Smooth muscle cell (in vitro differentiated cells): ENCODE measurements at regions not wholly inside any gene's neighbourhood (a gene's known extent, or its start where the extent isn't known, plus 50 kb on each side); places are given as distances from the start of the nearest gene placed in this dataset.

Experiments
- DNase-seq: peaks from one replicate; lab custom pipeline; 2025; ENCODE audit not compliant: unreplicated experiment; lab: John Stamatoyannopoulos, UW
- H2AFZ ChIP-seq: fragments of 200-600 bp; sonication (generic); 2 replicates; pipeline ENCODE4 v1.6.0; 2016; ENCODE audit warnings: antibody characterized with exemption, low read depth, mild to moderate bottlenecking
- H3F3A ChIP-seq: fragments of 200-600 bp; sonication (generic); 2 replicates; pipeline ENCODE4 v1.6.0; 2017; ENCODE audit warnings: antibody characterized with exemption, low read depth
- H3K27ac ChIP-seq: fragments of 200-600 bp; sonication (generic); 2 replicates; pipeline ENCODE4 v1.5.1; 2016; ENCODE audit warnings: low read depth, mild to moderate bottlenecking
- H3K27me3 ChIP-seq: fragments of 200-600 bp; sonication (generic); 2 replicates; pipeline ENCODE4 v1.6.1; 2016; ENCODE audit warnings: low read depth, mild to moderate bottlenecking
- H3K36me3 ChIP-seq: fragments of 200-600 bp; sonication (generic); 2 replicates; pipeline ENCODE4 v1.5.1; 2016; ENCODE audit warnings: low read depth
- H3K4me1 ChIP-seq: fragments of 200-600 bp; sonication (generic); 2 replicates; pipeline ENCODE4 v1.5.1; 2016; ENCODE audit warnings: low read depth
- H3K4me2 ChIP-seq: fragments of 200-600 bp; sonication (generic); 2 replicates; pipeline ENCODE4 v1.6.0; 2016; ENCODE audit warnings: mild to moderate bottlenecking
- H3K4me3 ChIP-seq: fragments of 200-600 bp; sonication (generic); 2 replicates; pipeline ENCODE4 v1.5.1; 2016; ENCODE audit warnings: mild to moderate bottlenecking
- H3K79me2 ChIP-seq: fragments of 200-600 bp; sonication (generic); 2 replicates; pipeline ENCODE4 v1.6.0; 2016; ENCODE audit warnings: low read depth, mild to moderate bottlenecking
- H3K9ac ChIP-seq: fragments of 200-600 bp; sonication (generic); 2 replicates; pipeline ENCODE4 v1.6.0; 2016; ENCODE audit warnings: low read depth
- H3K9me3 ChIP-seq: fragments of 200-600 bp; sonication (generic); replicated peaks from 2 replicates; pipeline ENCODE4 v1.5.1; 2016; ENCODE audit warnings: low read depth
- H4K20me1 ChIP-seq: fragments of 200-600 bp; sonication (generic); 2 replicates; pipeline ENCODE4 v1.6.0; 2016; ENCODE audit warnings: low read depth
- whole genome bisulfite sequencing: methylation state at CpG from one replicate; pipeline ENCODE4 v1.1.7; 2016; ENCODE audit warnings: low lambda C conversion rate; 5-methylcytosine and 5-hydroxymethylcytosine counted together
- TF ChIP-seq, protein P1 (sequence below): fragments of 200-600 bp; sonication (generic); IDR thresholded peaks from 2 replicates; pipeline ENCODE4 v1.5.1; 2017; ENCODE audit warnings: borderline replicate concordance, mild to moderate bottlenecking, antibody characterized with exemption; ENCODE audit not compliant: insufficient read depth, poor library complexity, severe bottlenecking

DNA sequence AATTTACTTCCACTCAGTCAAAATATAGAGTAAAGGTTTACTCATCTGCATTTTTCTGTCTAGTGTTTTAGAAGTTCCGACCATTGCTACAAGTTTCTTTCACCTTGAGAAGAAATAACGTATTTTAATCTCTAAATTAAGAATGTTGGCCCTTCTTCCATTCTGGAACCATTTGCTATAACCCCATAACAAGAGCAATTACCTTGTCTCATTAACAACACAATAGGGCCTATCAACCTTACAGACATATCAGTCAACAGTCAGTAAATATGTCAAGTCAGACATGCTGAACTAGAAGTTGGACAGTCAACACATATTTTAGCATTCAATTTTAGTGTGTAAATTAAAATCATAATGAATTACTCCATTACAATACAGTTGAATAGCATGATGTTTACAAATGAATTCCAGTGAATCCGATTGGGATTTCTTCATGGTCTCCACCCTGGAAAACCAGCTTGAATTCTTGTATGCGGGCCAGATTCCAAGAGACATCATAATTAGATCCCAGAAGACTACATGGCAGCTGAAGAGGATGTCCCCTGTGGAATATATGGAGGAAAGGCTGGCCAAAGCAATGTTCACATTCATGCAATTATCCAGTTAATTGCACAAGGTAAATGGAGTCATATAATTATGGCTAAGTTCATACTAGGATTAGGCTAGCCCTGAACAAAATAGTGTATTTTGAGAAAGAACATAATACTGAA is 196.2 kb upstream of the TARS1 start:
- no peak overlapping the region for H3K9ac ChIP-seq
- no peaks in the 10 kb centered on the region for H3F3A ChIP-seq
- no peak overlapping the region for H3K4me3 ChIP-seq
- TF ChIP-seq, protein P1, sequence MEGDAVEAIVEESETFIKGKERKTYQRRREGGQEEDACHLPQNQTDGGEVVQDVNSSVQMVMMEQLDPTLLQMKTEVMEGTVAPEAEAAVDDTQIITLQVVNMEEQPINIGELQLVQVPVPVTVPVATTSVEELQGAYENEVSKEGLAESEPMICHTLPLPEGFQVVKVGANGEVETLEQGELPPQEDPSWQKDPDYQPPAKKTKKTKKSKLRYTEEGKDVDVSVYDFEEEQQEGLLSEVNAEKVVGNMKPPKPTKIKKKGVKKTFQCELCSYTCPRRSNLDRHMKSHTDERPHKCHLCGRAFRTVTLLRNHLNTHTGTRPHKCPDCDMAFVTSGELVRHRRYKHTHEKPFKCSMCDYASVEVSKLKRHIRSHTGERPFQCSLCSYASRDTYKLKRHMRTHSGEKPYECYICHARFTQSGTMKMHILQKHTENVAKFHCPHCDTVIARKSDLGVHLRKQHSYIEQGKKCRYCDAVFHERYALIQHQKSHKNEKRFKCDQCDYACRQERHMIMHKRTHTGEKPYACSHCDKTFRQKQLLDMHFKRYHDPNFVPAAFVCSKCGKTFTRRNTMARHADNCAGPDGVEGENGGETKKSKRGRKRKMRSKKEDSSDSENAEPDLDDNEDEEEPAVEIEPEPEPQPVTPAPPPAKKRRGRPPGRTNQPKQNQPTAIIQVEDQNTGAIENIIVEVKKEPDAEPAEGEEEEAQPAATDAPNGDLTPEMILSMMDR: no peak
- H3K79me2 ChIP-seq: no peaks in the 10 kb centered on the region
- no peak overlapping the region for H2AFZ ChIP-seq
- DNase-seq: no peak
- H3K4me1 ChIP-seq: no peaks in the 10 kb centered on the region
- H4K20me1 ChIP-seq: no peaks in the 10 kb centered on the region
- 96% methylated on average over 4 of the region's 4 CpGs for WGBS
- no peaks in the 10 kb centered on the region for H3K9me3 ChIP-seq
- no peaks in the 10 kb centered on the region for H3K36me3 ChIP-seq
- H3K27ac ChIP-seq: no peak overlapping the region
- H3K27me3 ChIP-seq: no peaks in the 10 kb centered on the region
- H3K4me2 ChIP-seq: no peak overlapping the region

- H4K20me1 ChIP-seq: no peaks in the 10 kb centered on the region
- no peaks in the 10 kb centered on the region for H3K79me2 ChIP-seq
- H3K4me3 ChIP-seq: no peak overlapping the region
- no peaks in the 10 kb centered on the region for H3F3A ChIP-seq
- H3K4me1 ChIP-seq: no peaks in the 10 kb centered on the region
- no peak overlapping the region for H3K9ac ChIP-seq
- no peak overlapping the region for H3K4me2 ChIP-seq
- H3K9me3 ChIP-seq: no peaks in the 10 kb centered on the region
- H2AFZ ChIP-seq: no peak overlapping the region
- no peak for DNase-seq
- no peaks in the 10 kb centered on the region for H3K36me3 ChIP-seq
- TF ChIP-seq, protein P1: no peak
- 88% methylated on average over 1 of the region's 1 CpG for WGBS
- no peak overlapping the region for H3K27ac ChIP-seq
- no peaks in the 10 kb centered on the region for H3K27me3 ChIP-seq
Measured at GRCh38 chr5:33254579-33254978, 186.2 kb upstream of the TARS1 start.

DNA sequence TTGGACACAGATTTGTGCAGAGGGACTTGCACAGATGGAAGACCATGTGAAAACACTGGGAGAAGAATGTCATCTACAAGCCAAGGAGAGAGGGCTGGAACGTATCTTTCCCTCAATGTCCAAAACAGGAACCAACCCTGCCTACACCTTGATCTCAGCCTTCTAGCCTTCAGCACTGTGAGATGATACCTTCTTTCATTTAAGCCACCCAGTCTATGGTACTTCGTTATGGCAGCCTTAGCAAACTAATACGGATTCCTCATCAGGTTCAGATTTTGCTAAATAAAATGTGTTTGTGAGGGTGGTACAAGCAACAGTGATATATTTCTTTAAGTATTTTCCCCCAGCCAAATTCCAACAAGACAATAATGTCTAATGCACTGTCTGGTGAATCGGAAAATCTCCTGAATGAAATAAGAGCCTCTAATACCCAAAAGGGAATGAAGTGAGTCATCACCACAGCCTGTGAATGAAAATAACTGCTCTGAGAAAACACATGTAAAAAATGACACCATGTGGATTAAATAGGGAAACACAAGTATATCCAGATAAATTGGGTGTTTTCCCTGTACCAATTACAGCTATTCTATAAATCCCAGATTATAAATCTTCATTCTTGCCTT is 182.8 kb upstream of the TARS1 start:
- H2AFZ ChIP-seq: no peak overlapping the region
- H3K4me1 ChIP-seq: no peaks in the 10 kb centered on the region
- TF ChIP-seq, protein P1: no peak
- H3K4me3 ChIP-seq: no peak overlapping the region
- no peak for DNase-seq
- no peak overlapping the region for H3K9ac ChIP-seq
- H3K27ac ChIP-seq: no peak overlapping the region
- no peaks in the 10 kb centered on the region for H3K27me3 ChIP-seq
- peak overlapping the region; percentile 1 for H3K4me2 ChIP-seq
- WGBS: 68% methylated on average over 4 of the region's 4 CpGs
- H3K9me3 ChIP-seq: no peaks in the 10 kb centered on the region
- H3K79me2 ChIP-seq: no peaks in the 10 kb centered on the region
- no peaks in the 10 kb centered on the region for H4K20me1 ChIP-seq
- H3K36me3 ChIP-seq: no peaks in the 10 kb centered on the region
- no peaks in the 10 kb centered on the region for H3F3A ChIP-seq

- Histone ChIP-seq H3F3A (no peaks in the 10 kb centered on the region), H3K9ac (no peak overlapping the region), H3K4me1 (no peaks in the 10 kb centered on the region), H3K4me3 (no peak overlapping the region), H3K4me2 (peak overlapping the region; percentile 1), H4K20me1 (no peaks in the 10 kb centered on the region), H3K79me2 (no peaks in the 10 kb centered on the region), H3K27ac (no peak overlapping the region), H2AFZ (no peak overlapping the region), H3K9me3 (no peaks in the 10 kb centered on the region), H3K27me3 (no peaks in the 10 kb centered on the region), H3K36me3 (no peaks in the 10 kb centered on the region)
- TF ChIP-seq, protein P1: no peak
- DNase-seq: no peak
- 98% methylated on average over 2 of the region's 2 CpGs for WGBS
Measured at GRCh38 chr5:33258553-33258952, 182.2 kb upstream of the TARS1 start.
